H1 (cell line): ENCODE measurements at regions not wholly inside any gene's neighbourhood (a gene's known extent, or its start where the extent isn't known, plus 50 kb on each side); places are given as distances from the start of the nearest gene placed in this dataset.

ENCODE experiments used
- BACH1 ChIP-seq: IDR thresholded peaks from 2 replicates; pipeline ENCODE4 v1.6.1; 2012; ENCODE audit warnings: low read length, improper control_type of control experiment
- SP4 ChIP-seq: IDR thresholded peaks from 2 replicates; pipeline ENCODE4 v1.6.1; 2012; ENCODE audit warnings: low read length, inconsistent platforms
- USF2 ChIP-seq: IDR thresholded peaks from 2 replicates; pipeline ENCODE4 v1.6.1; 2011; ENCODE audit warnings: low read length, improper control_type of control experiment

- TF ChIP-seq USF2 (no peak), BACH1 (no peak), SP4 (no peak)
These were observed 116.9 kb upstream of the KCNK1 start (continued) for GRCh38 chr1:233496993-233497392.
